SK-N-SH (cell line): ENCODE measurements at regions not wholly inside any gene's neighbourhood (a gene's known extent, or its start where the extent isn't known, plus 50 kb on each side); places are given as distances from the start of the nearest gene placed in this dataset.

ENCODE experiments used
- CTCF ChIA-PET: fragments of 300-600, 350-600 bp; formaldehyde crosslinking; extraction: SDS; loops from one replicate; lab custom pipeline; 2021; lab: Yijun Ruan, JAX
- POLR2A ChIA-PET: fragments of 350-600 bp; sonication (Branson Sonifier 250); formaldehyde crosslinking; extraction: SDS; loops from one replicate; lab custom pipeline; 2020; ENCODE audit warnings: antibody characterized with exemption, inconsistent platforms; lab: Yijun Ruan, JAX
- DNase-seq: peaks from one replicate; pipeline ENCODE4 v3.0.0; 2012
- H2AFZ ChIP-seq: fragments of 200-600 bp; sonication (generic); 2 replicates; pipeline ENCODE4 v1.8.1; 2016; ENCODE audit warnings: antibody characterized with exemption, mild to moderate bottlenecking, low read depth
- H3F3A ChIP-seq: fragments of 200-600 bp; sonication (generic); replicated peaks from 2 replicates; pipeline ENCODE3; 2016; ENCODE audit warnings: antibody characterized with exemption, mild to moderate bottlenecking; ENCODE audit not compliant: insufficient read depth
- H3K27ac ChIP-seq, 2 experiments: fragments of 200-500 bp in 1 of 2; fragments of 200-600 bp in 1 of 2; sonication (Bioruptor generic) in 1 of 2; sonication (generic), shearing (Covaris generic) in 1 of 2; 2 replicates each; pipeline versions ENCODE4 v1.5.1 to v1.6.1; 2014 to 2016; ENCODE audit warnings: low read depth in 2 of 2, inconsistent platforms in 1 of 2, low read length in 1 of 2, mild to moderate bottlenecking in 1 of 2, mixed read lengths in 1 of 2
- H3K27me3 ChIP-seq: fragments of 200-600 bp; sonication (generic), shearing (Covaris generic); 2 replicates; pipeline ENCODE4 v1.6.1; 2016; ENCODE audit warnings: mixed run types; ENCODE audit not compliant: insufficient read depth
- H3K36me3 ChIP-seq, 2 experiments: fragments of 200-500 bp in 1 of 2; fragments of 200-600 bp in 1 of 2; sonication (Bioruptor generic) in 1 of 2; sonication (generic) in 1 of 2; replicated peaks in 1 of 2; 2 replicates each; pipeline versions ENCODE3 to v1.5.1; 2014 to 2016; ENCODE audit warnings: low read length in 1 of 2, mild to moderate bottlenecking in 1 of 2; ENCODE audit not compliant: insufficient read depth in 2 of 2, control insufficient read depth in 1 of 2
- H3K4me1 ChIP-seq, 2 experiments: fragments of 200-500 bp in 1 of 2; fragments of 200-600 bp in 1 of 2; sonication (Bioruptor generic) in 1 of 2; sonication (generic), shearing (Covaris generic) in 1 of 2; 2 replicates each; pipeline versions ENCODE4 v1.5.1 to v1.6.1; 2014 to 2016; ENCODE audit warnings: low read depth in 1 of 2, low read length in 1 of 2, mixed run types in 1 of 2; ENCODE audit not compliant: insufficient read depth in 2 of 2, control insufficient read depth in 1 of 2
- H3K4me2 ChIP-seq: fragments of 200-600 bp; sonication (generic), shearing (Covaris generic); 2 replicates; pipeline ENCODE4 v1.6.1; 2017; ENCODE audit warnings: mixed run types
- H3K4me3 ChIP-seq, 2 experiments: fragments of 200-500 bp in 1 of 2; fragments of 200-600 bp in 1 of 2; sonication (Bioruptor generic) in 1 of 2; sonication (generic), shearing (Covaris generic) in 1 of 2; 2 replicates each; pipeline versions ENCODE4 v1.5.1 to v1.8.1; 2014 to 2016; ENCODE audit warnings: low read depth in 2 of 2, inconsistent platforms in 1 of 2, low read length in 1 of 2, mild to moderate bottlenecking in 1 of 2, mixed read lengths in 1 of 2, moderate library complexity in 1 of 2
- H3K79me2 ChIP-seq: fragments of 200-600 bp; sonication (generic); 2 replicates; pipeline ENCODE4 v1.8.1; 2017; ENCODE audit warnings: mild to moderate bottlenecking; ENCODE audit not compliant: insufficient read depth
- H3K9ac ChIP-seq: fragments of 200-600 bp; sonication (generic); 2 replicates; pipeline ENCODE4 v1.6.1; 2017; ENCODE audit warnings: mixed run types
- H3K9me2 ChIP-seq: fragments of 200-600 bp; sonication (generic); 2 replicates; pipeline ENCODE4 v1.6.1; 2017; ENCODE audit warnings: mixed run types
- H3K9me3 ChIP-seq: fragments of 200-600 bp; sonication (generic); 2 replicates; pipeline ENCODE4 v1.6.1; 2017; ENCODE audit warnings: mixed run types, mild to moderate bottlenecking, moderate library complexity
- H4K20me1 ChIP-seq: fragments of 200-600 bp; sonication (generic); 2 replicates; pipeline ENCODE4 v1.6.1; 2017; ENCODE audit warnings: mild to moderate bottlenecking, mixed run types; ENCODE audit not compliant: insufficient read depth
- CTCF ChIP-seq: fragments of 200-600 bp; sonication (generic); IDR thresholded peaks from 2 replicates; pipeline ENCODE4 v1.6.1; 2017; ENCODE audit warnings: antibody characterized with exemption, mild to moderate bottlenecking, moderate library complexity
- ELF1 ChIP-seq: IDR thresholded peaks from 2 replicates; pipeline ENCODE4 v1.4.0; 2012
- IRF3 ChIP-seq: fragments of 150-350 bp; IDR thresholded peaks from 2 replicates; pipeline ENCODE4 v1.6.1; 2016; ENCODE audit warnings: mild to moderate bottlenecking, low read depth, low read length
- JUND ChIP-seq: IDR thresholded peaks from 2 replicates; pipeline ENCODE4 v1.4.0; 2012
- MAX ChIP-seq: IDR thresholded peaks from 2 replicates; pipeline ENCODE4 v1.4.0; 2012; ENCODE audit warnings: low read depth
- MXI1 ChIP-seq: IDR thresholded peaks from 2 replicates; pipeline ENCODE4 v1.6.1; 2012; ENCODE audit warnings: mild to moderate bottlenecking, low read depth, low read length, improper control_type of control experiment
- TAF1 ChIP-seq: IDR thresholded peaks from 2 replicates; pipeline ENCODE4 v1.6.1; 2012; ENCODE audit warnings: low read depth, mild to moderate bottlenecking, low read length, moderate library complexity, borderline replicate concordance
- WGBS: methylation state at CpG from one replicate; pipeline ENCODE4 v1.1.6; 2017; ENCODE audit warnings: low lambda C conversion rate; 5-methylcytosine and 5-hydroxymethylcytosine counted together

- TF ChIP-seq CTCF: no peak
Observed at GRCh38 chr1:2905356-2905755, 103.9 kb upstream of the TTC34 start (continued).

- no peak for DNase-seq
- POLR2A ChIA-PET: no interaction called here
- no peaks in the 10 kb centered on the region for H3K9me3 ChIP-seq
- H3K9ac ChIP-seq: no peak overlapping the region
- H3K79me2 ChIP-seq: no peaks in the 10 kb centered on the region
- WGBS: 5% methylated on average over 4 of the region's 20 CpGs
- no peaks in the 10 kb centered on the region for H3K27me3 ChIP-seq
- H4K20me1 ChIP-seq: no peaks in the 10 kb centered on the region
- H3K27ac ChIP-seq: no peak overlapping the region
- H3F3A ChIP-seq: no peaks in the 10 kb centered on the region
- no peaks in the 10 kb centered on the region for H3K4me1 ChIP-seq
- H3K9me2 ChIP-seq: no peaks in the 10 kb centered on the region
- no peak overlapping the region for H3K4me3 ChIP-seq
- no peak overlapping the region for H3K4me2 ChIP-seq
- CTCF ChIA-PET: no interaction called here
- no peak for TF ChIP-seq TAF1
- H2AFZ ChIP-seq: no peak overlapping the region
- no peaks in the 10 kb centered on the region for H3K36me3 ChIP-seq
Observed at GRCh38 chr1:2906085-2906484, 104.6 kb upstream of the TTC34 start.

- Histone ChIP-seq H3K79me2 (no peaks in the 10 kb centered on the region), H3K27ac (no peak overlapping the region), H3K4me2 (no peak overlapping the region), H3K36me3 (no peaks in the 10 kb centered on the region), H4K20me1 (no peaks in the 10 kb centered on the region), H3K4me1 (no peaks in the 10 kb centered on the region), H3K4me3 (no peak overlapping the region), H3K9ac (no peak overlapping the region), H3K9me3 (no peaks in the 10 kb centered on the region), H3F3A (no peaks in the 10 kb centered on the region), H3K27me3 (no peaks in the 10 kb centered on the region), H2AFZ (no peak overlapping the region), H3K9me2 (no peaks in the 10 kb centered on the region)
- ChIA-PET CTCF (no interaction called here), POLR2A (no interaction called here)
- no peak for DNase-seq
- TF ChIP-seq IRF3 (no peak), ELF1 (no peak), MAX (no peak), JUND (no peak), CTCF (no peak), TAF1 (no peak), MXI1 (no peak)
- 7% methylated on average over 3 of the region's 15 CpGs for WGBS
Observed at GRCh38 chr1:2906620-2907019, 105.1 kb upstream of the TTC34 start.
